A549 (cell line): ENCODE measurements at regions not wholly inside any gene's neighbourhood (a gene's known extent, or its start where the extent isn't known, plus 50 kb on each side); places are given as distances from the start of the nearest gene placed in this dataset.

ENCODE experiments used
- ATAC-seq, 2 experiments: fragments of 200-7000 bp in 1 of 2; fragments of >200 bp in 1 of 2; cut with Nextera tagmentation in 1 of 2; cut with Tn5 transposase in 1 of 2; 3 replicates each; pipeline versions ENCODE4 v1.8.0 to v1.9.1; 2018 to 2020; ENCODE audit warnings: mild to moderate bottlenecking in 1 of 2, moderate library complexity in 1 of 2
- CTCF ChIA-PET: fragments of 300-600 bp; sonication (Branson Sonifier 250); formaldehyde crosslinking; extraction: SDS; loops from one replicate; lab custom pipeline; 2021; ENCODE audit warnings: antibody characterized with exemption, inconsistent platforms; lab: Yijun Ruan, JAX
- POLR2A ChIA-PET: fragments of 350-600 bp; formaldehyde crosslinking; extraction: SDS; loops from one replicate; lab custom pipeline; 2021; ENCODE audit warnings: antibody characterized with exemption, inconsistent platforms; lab: Yijun Ruan, JAX
- DNase-seq, 2 experiments: peaks; one replicate each; pipeline versions ENCODE4 v3.0.0 to v3.0.0-alpha.2; 2011 to 2016; ENCODE audit warnings: low read depth in 1 of 2, low spot score in 1 of 2
- FAIRE-seq: peaks from 2 replicates; lab custom pipeline; 2011; peaks lifted over from hg19 to GRCh38; lab: Jason Lieb, UNC
- H3K27ac ChIP-seq, 2 experiments: fragments of >200 bp; sonication (Bioruptor Twin); formaldehyde crosslinking; 3 replicates each; pipeline ENCODE4 v1.5.1; 2016 to 2017
- H3K4me1 ChIP-seq: fragments of >200 bp; sonication (Bioruptor Twin); formaldehyde crosslinking; 3 replicates; pipeline ENCODE4 v1.6.1; 2016
- H3K4me2 ChIP-seq: fragments of >200 bp; sonication (Bioruptor Twin); formaldehyde crosslinking; 3 replicates; pipeline ENCODE4 v1.6.1; 2016
- H3K4me3 ChIP-seq: fragments of >200 bp; sonication (Bioruptor Twin); formaldehyde crosslinking; 3 replicates; pipeline ENCODE4 v1.5.1; 2016
- H3K9me3 ChIP-seq: fragments of >200 bp; sonication (Bioruptor Twin); formaldehyde crosslinking; 3 replicates; pipeline ENCODE4 v1.6.1; 2016
- BHLHE40 ChIP-seq: IDR thresholded peaks from 2 replicates; pipeline ENCODE4 v1.6.1; 2012; ENCODE audit warnings: low read depth, low read length, inconsistent platforms
- CHD4 ChIP-seq: fragments of 200-600 bp; sonication (generic); IDR thresholded peaks from 2 replicates; pipeline ENCODE4 v1.6.1; 2016; ENCODE audit warnings: antibody characterized with exemption, mild to moderate bottlenecking, borderline replicate concordance
- CTCF ChIP-seq: fragments of >200 bp; sonication (Bioruptor Twin); formaldehyde crosslinking; IDR thresholded peaks from 3 replicates; pipeline ENCODE4 v1.5.1; 2016
- E2F6 ChIP-seq: IDR thresholded peaks from 2 replicates; pipeline ENCODE4 v1.6.1; 2012; ENCODE audit warnings: low read depth, borderline replicate concordance
- ELK1 ChIP-seq: fragments of 150-350 bp; IDR thresholded peaks from 2 replicates; pipeline ENCODE4 v1.6.1; 2014; ENCODE audit warnings: low read depth, mild to moderate bottlenecking, low read length
- ESRRA ChIP-seq: fragments of 150-350 bp; IDR thresholded peaks from 2 replicates; pipeline ENCODE4 v1.6.1; 2014; ENCODE audit warnings: mild to moderate bottlenecking, low read length, borderline replicate concordance
- FOSL2 ChIP-seq, 2 experiments: fragments of 450-650 bp in 1 of 2; fragments of >200 bp in 1 of 2; sonication (Bioruptor Twin) in 1 of 2; formaldehyde crosslinking; IDR thresholded peaks; 2 replicates each; pipeline versions ENCODE4 v1.5.0 to v1.6.1; 2016 to 2020; ENCODE audit warnings: mild to moderate bottlenecking in 1 of 2, moderate library complexity in 1 of 2
- FOXS1 ChIP-seq: fragments of 250-450 bp; sonication (Bioruptor Pico); IDR thresholded peaks from 2 replicates; pipeline ENCODE4 v1.5.0; 2020; ENCODE audit warnings: mild to moderate bottlenecking, moderate library complexity
- HDAC2 ChIP-seq: fragments of 200-600 bp; sonication (generic); IDR thresholded peaks from 2 replicates; pipeline ENCODE4 v1.6.1; 2016
- HEYL ChIP-seq: fragments of 250-450 bp; sonication (Bioruptor Pico); IDR thresholded peaks from 2 replicates; pipeline ENCODE4 v1.8.0; 2021; ENCODE audit warnings: mild to moderate bottlenecking, moderate library complexity
- HMGXB4 ChIP-seq: fragments of 250-450 bp; sonication (Bioruptor Pico); IDR thresholded peaks from 2 replicates; pipeline ENCODE4 v1.5.0; 2021; ENCODE audit warnings: mild to moderate bottlenecking, moderate library complexity, borderline replicate concordance
- HOXB5 ChIP-seq: fragments of 250-450 bp; sonication (Bioruptor Pico); IDR thresholded peaks from 2 replicates; pipeline ENCODE4 v1.5.0; 2020; ENCODE audit warnings: mild to moderate bottlenecking, moderate library complexity
- MAX ChIP-seq: IDR thresholded peaks from 2 replicates; pipeline ENCODE4 v1.6.1; 2012
- MAZ ChIP-seq: fragments of 150-350 bp; IDR thresholded peaks from 2 replicates; pipeline ENCODE4 v1.6.1; 2014; ENCODE audit warnings: antibody characterized with exemption, low read depth, low read length, borderline replicate concordance
- NFE2L2 ChIP-seq: fragments of 150-350 bp; conservative IDR thresholded peaks from 2 replicates; pipeline ENCODE4 v1.6.1; 2014; ENCODE audit warnings: low read length
- NR3C1 ChIP-seq: fragments of >200 bp; sonication (Bioruptor Twin); formaldehyde crosslinking; IDR thresholded peaks from 3 replicates; pipeline ENCODE4 v1.6.1; 2017
- PBX3 ChIP-seq: IDR thresholded peaks from 2 replicates; pipeline ENCODE4 v1.6.1; 2012
- PHF8 ChIP-seq: fragments of 200-600 bp; sonication (generic); IDR thresholded peaks from 2 replicates; pipeline ENCODE4 v1.6.1; 2016; ENCODE audit warnings: low read depth, mild to moderate bottlenecking, antibody characterized with exemption, moderate library complexity, borderline replicate concordance
- POLR2AphosphoS2 ChIP-seq: conservative IDR thresholded peaks from 2 replicates; pipeline ENCODE4 v1.6.1; 2012; ENCODE audit warnings: low read length, improper control_type of control experiment, inconsistent platforms
- RAD21 ChIP-seq, 2 experiments: fragments of >200 bp in 1 of 2; sonication (Bioruptor Twin) in 1 of 2; formaldehyde crosslinking in 1 of 2; IDR thresholded peaks in 1 of 2; conservative IDR thresholded peaks in 1 of 2; 2 replicates in 1 of 2; 3 replicates in 1 of 2; pipeline ENCODE4 v1.6.1; 2012 to 2018; ENCODE audit warnings: inconsistent platforms in 1 of 2
- RFX5 ChIP-seq: fragments of 450-650 bp; IDR thresholded peaks from 2 replicates; pipeline ENCODE4 v1.7.1; 2014; ENCODE audit warnings: antibody characterized with exemption, mild to moderate bottlenecking, moderate library complexity
- TFCP2L1 ChIP-seq: fragments of 250-450 bp; sonication (Bioruptor Pico); IDR thresholded peaks from 2 replicates; pipeline ENCODE4 v1.5.0; 2021; ENCODE audit warnings: mild to moderate bottlenecking
- TP53 ChIP-seq: fragments of 250-450 bp; sonication (Bioruptor Pico); IDR thresholded peaks from 2 replicates; pipeline ENCODE4 v1.5.0; 2021; ENCODE audit warnings: mild to moderate bottlenecking, moderate library complexity
- USF2 ChIP-seq: fragments of 450-650 bp; IDR thresholded peaks from 2 replicates; pipeline ENCODE4 v1.6.1; 2014; ENCODE audit warnings: antibody characterized with exemption
- ZC3H11A ChIP-seq: fragments of 450-650 bp; IDR thresholded peaks from 2 replicates; pipeline ENCODE4 v1.6.1; 2014; ENCODE audit warnings: antibody characterized with exemption, mild to moderate bottlenecking
- ZFP36 ChIP-seq: fragments of 450-650 bp; IDR thresholded peaks from 2 replicates; pipeline ENCODE4 v1.6.1; 2014; ENCODE audit warnings: borderline replicate concordance; ENCODE audit not compliant: partially characterized antibody
- ZSCAN20 ChIP-seq: fragments of 250-450 bp; sonication (Bioruptor Pico); IDR thresholded peaks from 2 replicates; pipeline ENCODE4 v1.8.0; 2022; ENCODE audit warnings: mild to moderate bottlenecking, moderate library complexity
- WGBS: methylation state at CpG from one replicate; pipeline ENCODE4 v1.1.6; 2017; ENCODE audit errors: missing lambda C conversion rate; 5-methylcytosine and 5-hydroxymethylcytosine counted together

GRCh38 chrX:116281106-116281505 is 110.6 kb downstream of the AGTR2 start:
- POLR2A ChIA-PET, result no interaction called here
- no peak overlapping the region for H3K4me2 ChIP-seq
- 0 out of 3 replicates have a peak, but pooled peaks cover 8% of the 10 kb centered on the region for H3K4me1 ChIP-seq
- peak; percentile 79 for FAIRE-seq
- CTCF ChIA-PET, result interaction anchor here (0.7 kb wide), 1 partner anchor 19 kb away, joined by 3 read pairs; no protein-coding TSS in a partner anchor
- TF ChIP-seq ZC3H11A, result no peak
- no peak for TF ChIP-seq POLR2AphosphoS2
- TF ChIP-seq ESRRA, result no peak
- no peak for TF ChIP-seq ELK1
- no peak for TF ChIP-seq FOSL2 (IDR thresholded peaks at IDR 0.05)
- no peak for TF ChIP-seq FOSL2 (CRISPR knock-in tag; IDR thresholded peaks at IDR 0.05)
- no peak for TF ChIP-seq RAD21 (conservative IDR thresholded peaks at IDR 0.05 in 1 of 2, IDR thresholded peaks at IDR 0.05 in 1 of 2)
- no peak for TF ChIP-seq USF2
- TF ChIP-seq FOXS1 (CRISPR knock-in tag), result no peak
- no peak for TF ChIP-seq PHF8
- no peak for TF ChIP-seq CTCF
- no peak for TF ChIP-seq HEYL (CRISPR knock-in tag)
- no peak for TF ChIP-seq E2F6
- TF ChIP-seq ZFP36, result no peak
- no peak for TF ChIP-seq TP53 (CRISPR knock-in tag)
- no peak for TF ChIP-seq HMGXB4
- TF ChIP-seq PBX3, result no peak
- TF ChIP-seq HDAC2, result no peak
- no peaks in the 10 kb centered on the region for H3K9me3 ChIP-seq
- WGBS, result 67% methylated on average over 1 of the region's 1 CpG
- H3K4me3 ChIP-seq, result no peak overlapping the region
- no peak for ATAC-seq
- H3K27ac ChIP-seq, result no peak overlapping the region
- peak in 1 of 2 experiments; percentile 35 for DNase-seq

- ChIA-PET CTCF (no interaction called here), POLR2A (no interaction called here)
- Histone ChIP-seq H3K4me3 (no peak overlapping the region), H3K4me1 (0 out of 3 replicates have a peak, but pooled peaks cover 8% of the 10 kb centered on the region), H3K27ac (no peak overlapping the region), H3K9me3 (no peaks in the 10 kb centered on the region), H3K4me2 (no peak overlapping the region)
- DNase-seq (no peak), FAIRE-seq (no peak), ATAC-seq (no peak)
- no peak for TF ChIP-seq CHD4
- no peak for TF ChIP-seq HOXB5 (CRISPR knock-in tag)
- no peak for TF ChIP-seq RFX5
- no peak for TF ChIP-seq BHLHE40
- no peak for TF ChIP-seq PBX3
- no peak for TF ChIP-seq TFCP2L1 (CRISPR knock-in tag)
- no peak for TF ChIP-seq MAZ
- no peak for TF ChIP-seq MAX
- TF ChIP-seq NFE2L2, result no peak
- TF ChIP-seq ZSCAN20 (CRISPR knock-in tag), result no peak
- TF ChIP-seq ZC3H11A, result no peak
- TF ChIP-seq USF2, result no peak
- no peak for TF ChIP-seq NR3C1
These were observed 112.2 kb downstream of the AGTR2 start for GRCh38 chrX:116282751-116283150.
